NB4 (cell line): ENCODE measurements at regions not wholly inside any gene's neighbourhood (a gene's known extent, or its start where the extent isn't known, plus 50 kb on each side); places are given as distances from the start of the nearest gene placed in this dataset.

Experiments
- DNase-seq: peaks from one replicate; pipeline ENCODE4 v3.0.0; 2010; ENCODE audit warnings: low read depth
- H3K4me3 ChIP-seq: one replicate; pipeline ENCODE4 v1.5.1; 2011; ENCODE audit warnings: mild to moderate bottlenecking, low read depth, low read length, moderate library complexity
- MYC ChIP-seq: IDR thresholded peaks from 2 replicates; pipeline ENCODE4 v1.6.1; 2011; ENCODE audit warnings: low read depth, low read length
- POLR2A ChIP-seq: IDR thresholded peaks from 2 replicates; pipeline ENCODE4 v1.6.1; 2011; ENCODE audit warnings: mild to moderate bottlenecking; ENCODE audit not compliant: insufficient read length; ENCODE audit errors: extremely low read depth
- TF ChIP-seq, protein P1 (sequence below): IDR thresholded peaks from 2 replicates; pipeline ENCODE4 v1.6.1; 2011; ENCODE audit warnings: low read depth, low read length
- TF ChIP-seq, protein P2 (sequence below): IDR thresholded peaks from one replicate; pipeline ENCODE4 v1.5.1; 2012; ENCODE audit warnings: low read depth, low read length

DNA sequence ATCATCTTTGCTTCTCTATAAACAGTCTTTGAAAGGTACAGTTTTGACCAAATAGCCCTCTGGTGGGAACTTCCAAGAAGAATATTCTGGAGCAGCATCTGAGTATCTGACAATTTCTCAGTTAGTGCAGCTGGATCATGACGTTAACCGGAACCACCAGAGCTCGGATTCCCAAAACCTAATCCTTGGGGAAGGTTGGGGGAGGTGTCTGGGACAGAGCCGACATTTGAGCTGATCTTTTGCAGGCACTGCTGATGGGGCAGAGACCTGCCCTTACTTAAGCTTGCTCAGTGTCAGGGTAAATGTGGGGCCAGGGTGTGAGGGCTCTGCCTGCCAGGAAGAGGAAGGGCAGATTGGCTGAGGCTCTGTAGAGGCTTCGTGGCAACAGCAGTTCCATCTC, 416.6 kb downstream of the DHX35 start:
- no peak for DNase-seq
- TF ChIP-seq POLR2A = no peak
- no peak for TF ChIP-seq MYC
- TF ChIP-seq, protein P1, sequence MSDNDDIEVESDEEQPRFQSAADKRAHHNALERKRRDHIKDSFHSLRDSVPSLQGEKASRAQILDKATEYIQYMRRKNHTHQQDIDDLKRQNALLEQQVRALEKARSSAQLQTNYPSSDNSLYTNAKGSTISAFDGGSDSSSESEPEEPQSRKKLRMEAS = no peak
- TF ChIP-seq, protein P2, sequence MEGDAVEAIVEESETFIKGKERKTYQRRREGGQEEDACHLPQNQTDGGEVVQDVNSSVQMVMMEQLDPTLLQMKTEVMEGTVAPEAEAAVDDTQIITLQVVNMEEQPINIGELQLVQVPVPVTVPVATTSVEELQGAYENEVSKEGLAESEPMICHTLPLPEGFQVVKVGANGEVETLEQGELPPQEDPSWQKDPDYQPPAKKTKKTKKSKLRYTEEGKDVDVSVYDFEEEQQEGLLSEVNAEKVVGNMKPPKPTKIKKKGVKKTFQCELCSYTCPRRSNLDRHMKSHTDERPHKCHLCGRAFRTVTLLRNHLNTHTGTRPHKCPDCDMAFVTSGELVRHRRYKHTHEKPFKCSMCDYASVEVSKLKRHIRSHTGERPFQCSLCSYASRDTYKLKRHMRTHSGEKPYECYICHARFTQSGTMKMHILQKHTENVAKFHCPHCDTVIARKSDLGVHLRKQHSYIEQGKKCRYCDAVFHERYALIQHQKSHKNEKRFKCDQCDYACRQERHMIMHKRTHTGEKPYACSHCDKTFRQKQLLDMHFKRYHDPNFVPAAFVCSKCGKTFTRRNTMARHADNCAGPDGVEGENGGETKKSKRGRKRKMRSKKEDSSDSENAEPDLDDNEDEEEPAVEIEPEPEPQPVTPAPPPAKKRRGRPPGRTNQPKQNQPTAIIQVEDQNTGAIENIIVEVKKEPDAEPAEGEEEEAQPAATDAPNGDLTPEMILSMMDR = no peak
- no peak overlapping the region for H3K4me3 ChIP-seq

DNA sequence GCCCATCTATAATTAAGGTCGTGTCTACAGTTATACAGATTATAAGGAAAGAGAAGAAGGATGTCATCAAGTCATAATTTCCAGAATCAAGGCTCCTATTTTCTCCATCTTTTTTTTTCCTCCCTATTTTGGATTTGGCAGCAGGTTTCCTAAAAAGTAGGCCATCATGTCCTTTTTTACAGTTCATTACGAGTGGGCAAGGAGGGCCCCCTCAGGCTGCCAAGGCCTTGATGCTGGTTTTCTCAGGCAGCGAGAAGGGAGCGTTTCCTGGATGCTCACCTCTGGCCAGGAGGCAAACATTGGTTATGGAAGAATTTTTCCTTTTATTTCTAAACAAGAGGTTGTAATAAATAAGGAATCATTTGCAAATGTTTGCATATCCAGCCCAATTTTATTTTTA, 414.6 kb downstream of the DHX35 start:
- no peak for DNase-seq
- H3K4me3 ChIP-seq = no peak overlapping the region
- TF ChIP-seq MYC (no peak), POLR2A (no peak)
- TF ChIP-seq, protein P1 = no peak
- TF ChIP-seq, protein P2 = no peak

DNA sequence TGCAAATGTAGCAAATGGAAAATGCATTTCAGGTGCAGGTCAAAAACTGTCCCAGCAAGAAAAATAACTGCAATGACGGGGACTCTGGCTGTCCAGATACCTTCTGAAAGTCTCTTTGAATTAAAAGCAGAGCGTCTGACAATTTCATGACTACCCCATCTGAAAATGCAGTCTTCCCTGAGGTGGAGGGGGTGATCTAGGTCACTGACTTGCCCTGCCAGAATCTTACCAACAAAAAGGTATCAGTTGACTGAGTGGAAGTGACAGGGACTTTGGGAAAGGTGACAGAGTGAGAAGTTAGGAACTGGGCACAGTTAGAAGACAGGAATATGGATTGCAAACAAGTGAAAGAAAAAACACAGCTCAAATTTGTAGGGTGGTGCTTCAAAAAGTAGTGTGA, 402.2 kb downstream of the DHX35 start:
- H3K4me3 ChIP-seq = no peak overlapping the region
- no peak for DNase-seq
- TF ChIP-seq, protein P2 = no peak
- no peak for TF ChIP-seq POLR2A
- no peak for TF ChIP-seq MYC
- TF ChIP-seq, protein P1 = no peak

DNA sequence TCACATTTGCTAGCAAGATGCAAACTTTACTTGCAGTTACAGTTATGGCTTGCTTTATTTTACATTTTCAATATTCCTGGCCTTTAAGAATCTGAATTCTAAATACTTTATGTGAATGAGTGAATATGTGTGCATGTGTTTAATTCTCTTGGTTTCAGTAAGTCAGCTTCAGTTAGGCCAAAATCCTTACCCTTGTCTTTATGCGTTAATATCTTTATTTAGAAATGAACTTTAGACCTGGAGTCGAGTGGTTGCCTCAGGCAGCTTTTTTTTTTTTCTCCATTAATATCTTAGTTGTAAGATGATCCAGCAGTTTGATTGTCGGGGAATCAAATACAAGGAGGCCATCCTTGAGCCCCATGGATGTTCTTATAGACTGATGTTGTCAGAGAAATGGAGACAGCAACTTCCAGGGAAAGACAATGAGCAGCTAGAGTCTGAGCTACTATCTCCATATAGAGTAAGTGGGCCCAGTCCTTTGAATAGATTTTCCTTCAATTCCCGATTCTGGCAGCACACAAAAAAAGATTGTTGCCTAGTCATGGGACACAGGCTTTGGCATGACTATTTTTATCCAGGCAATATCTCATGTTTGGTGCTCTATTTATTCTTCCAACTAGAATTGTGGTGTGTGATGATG, 398.0 kb downstream of the DHX35 start:
- no peak overlapping the region for H3K4me3 ChIP-seq
- no peak for DNase-seq
- TF ChIP-seq, protein P1 = no peak
- no peak for TF ChIP-seq MYC

DNA sequence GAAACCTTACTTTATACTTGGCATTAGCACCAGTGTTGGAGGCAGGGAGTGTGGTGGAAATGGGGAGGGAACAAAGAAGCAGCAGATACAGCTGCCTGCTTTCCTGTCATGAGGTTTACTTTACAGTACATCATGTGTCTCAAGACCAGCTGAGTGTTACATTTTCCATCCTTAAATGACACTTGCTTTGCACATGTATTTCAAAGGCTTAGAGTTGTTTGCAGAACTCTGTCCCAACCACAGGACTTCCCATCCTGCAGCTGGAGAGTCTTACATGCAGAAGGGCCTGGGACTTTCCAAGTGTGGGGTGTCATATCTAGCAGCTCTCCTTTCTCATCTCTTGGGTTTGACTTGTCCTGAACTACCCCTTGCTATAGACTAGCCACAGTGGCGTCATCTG, 395.9 kb downstream of the DHX35 start:
- H3K4me3 ChIP-seq = no peak overlapping the region
- TF ChIP-seq, protein P2 = no peak
- TF ChIP-seq MYC (no peak), POLR2A (no peak)
- TF ChIP-seq, protein P1 = no peak
- no peak for DNase-seq

DNA sequence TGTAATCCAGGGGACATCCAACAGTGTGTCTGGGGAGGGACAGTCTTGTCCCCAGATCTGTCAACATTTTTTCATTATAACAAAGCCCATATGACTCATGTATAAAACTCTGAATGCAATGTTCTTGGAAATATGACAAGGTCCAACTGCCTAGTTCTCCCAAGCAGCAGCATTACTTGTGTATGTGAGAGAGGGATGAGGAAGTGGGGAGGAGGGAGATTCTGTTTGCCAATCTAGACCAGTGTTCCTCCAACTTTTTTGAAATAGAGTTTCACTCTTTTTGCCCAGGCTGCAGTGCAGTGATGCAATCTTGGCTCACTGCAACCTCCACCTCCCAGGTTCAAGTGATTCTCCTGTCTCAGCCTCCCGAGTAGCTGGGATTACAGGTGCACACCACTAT, 394.8 kb downstream of the DHX35 start:
- TF ChIP-seq, protein P1 = no peak
- no peak for TF ChIP-seq MYC
- TF ChIP-seq, protein P2 = no peak
- no peak for TF ChIP-seq POLR2A
- H3K4me3 ChIP-seq = no peak overlapping the region
- DNase-seq = no peak
